ENCODE measurements at regions not wholly inside any gene's neighbourhood (a gene's known extent, or its start where the extent isn't known, plus 50 kb on each side); places are given as distances from the start of the nearest gene placed in this dataset.

DNA sequence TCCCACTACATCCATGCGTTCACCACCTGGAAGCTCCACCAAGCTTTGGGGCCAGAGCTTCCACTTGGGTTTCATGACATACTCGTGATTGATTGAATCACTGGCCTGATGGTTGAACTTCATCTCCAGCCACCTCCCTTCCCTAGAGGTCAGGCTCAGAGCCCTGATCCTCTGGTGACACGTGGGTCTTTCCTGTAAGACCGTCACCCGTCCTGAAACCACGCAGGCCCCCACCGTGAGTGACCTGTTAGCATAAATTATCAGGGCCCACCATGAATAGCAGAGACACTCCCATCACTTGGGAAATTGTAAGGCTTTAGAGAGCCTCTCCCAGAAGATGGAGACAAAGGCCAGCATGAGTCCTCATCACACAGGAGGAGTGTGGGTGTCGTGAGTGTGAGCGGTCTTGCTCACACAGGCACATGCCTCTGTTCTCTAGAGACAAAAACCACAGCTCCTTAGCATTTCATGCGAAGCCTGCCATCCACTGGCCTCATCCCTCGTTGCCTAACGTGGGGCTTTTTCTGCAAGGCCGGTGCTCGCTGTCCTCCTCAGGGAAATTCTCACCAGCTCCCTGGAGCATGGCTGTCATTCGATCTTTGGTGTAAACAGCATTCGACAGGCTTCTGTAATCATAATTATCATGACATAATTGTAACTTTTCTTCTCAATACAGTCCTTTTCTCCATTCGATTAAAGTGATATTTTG lies 65.1 kb upstream of the DUSP22 start:
- no peaks in the 10 kb centered on the region for H3K9me3 ChIP-seq
- no peak overlapping the region for H3K27ac ChIP-seq
- ATAC-seq (peak; percentile 29 to 40), DNase-seq (no peak)
- TF ChIP-seq, protein P1, sequence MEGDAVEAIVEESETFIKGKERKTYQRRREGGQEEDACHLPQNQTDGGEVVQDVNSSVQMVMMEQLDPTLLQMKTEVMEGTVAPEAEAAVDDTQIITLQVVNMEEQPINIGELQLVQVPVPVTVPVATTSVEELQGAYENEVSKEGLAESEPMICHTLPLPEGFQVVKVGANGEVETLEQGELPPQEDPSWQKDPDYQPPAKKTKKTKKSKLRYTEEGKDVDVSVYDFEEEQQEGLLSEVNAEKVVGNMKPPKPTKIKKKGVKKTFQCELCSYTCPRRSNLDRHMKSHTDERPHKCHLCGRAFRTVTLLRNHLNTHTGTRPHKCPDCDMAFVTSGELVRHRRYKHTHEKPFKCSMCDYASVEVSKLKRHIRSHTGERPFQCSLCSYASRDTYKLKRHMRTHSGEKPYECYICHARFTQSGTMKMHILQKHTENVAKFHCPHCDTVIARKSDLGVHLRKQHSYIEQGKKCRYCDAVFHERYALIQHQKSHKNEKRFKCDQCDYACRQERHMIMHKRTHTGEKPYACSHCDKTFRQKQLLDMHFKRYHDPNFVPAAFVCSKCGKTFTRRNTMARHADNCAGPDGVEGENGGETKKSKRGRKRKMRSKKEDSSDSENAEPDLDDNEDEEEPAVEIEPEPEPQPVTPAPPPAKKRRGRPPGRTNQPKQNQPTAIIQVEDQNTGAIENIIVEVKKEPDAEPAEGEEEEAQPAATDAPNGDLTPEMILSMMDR (IDR thresholded peaks at IDR 0.05): no peak
- peaks cover 8% of the 10 kb centered on the region for H3K4me1 ChIP-seq
- no peaks in the 10 kb centered on the region for H3K27me3 ChIP-seq (ENCODE audit: low read depth)
- intact Hi-C loops (cut with DNase I): no loop called here
- no peaks in the 10 kb centered on the region for H3K36me3 ChIP-seq
- no peak overlapping the region for H3K4me3 ChIP-seq

DNA sequence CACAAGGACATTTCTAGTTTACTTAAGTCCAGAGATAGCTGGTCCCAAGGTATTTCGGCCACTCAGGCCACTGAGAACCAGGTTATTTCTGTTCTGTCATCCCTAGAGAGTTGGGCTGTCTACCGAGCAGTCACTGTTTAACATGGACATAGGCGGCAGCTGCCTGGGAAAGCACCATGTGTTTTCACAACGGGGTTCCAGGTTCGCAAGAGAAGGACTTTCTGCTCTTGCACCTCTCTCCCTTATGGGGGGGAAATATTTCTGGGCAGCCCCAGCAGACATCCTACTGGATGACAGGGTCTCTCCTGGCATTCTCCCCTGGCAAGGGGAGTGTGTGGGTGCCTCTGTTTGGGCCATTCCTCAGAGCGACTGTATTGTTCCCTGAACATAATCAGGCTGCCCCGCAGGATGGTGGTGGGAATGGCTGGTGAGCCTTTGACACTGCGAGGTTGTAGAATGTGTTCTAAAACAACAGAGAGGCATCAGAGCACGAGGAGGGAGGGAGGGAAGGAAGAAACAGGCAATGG lies 64.4 kb upstream of the DUSP22 start:
- DNase-seq: no peak
- H3K4me1 ChIP-seq: peaks cover 8% of the 10 kb centered on the region
- intact Hi-C loops (cut with DNase I): no loop called here
- TF ChIP-seq, protein P1 (IDR thresholded peaks at IDR 0.05): no peak
- no peaks in the 10 kb centered on the region for H3K27me3 ChIP-seq (ENCODE audit: low read depth)
- H3K27ac ChIP-seq: no peak overlapping the region
- H3K36me3 ChIP-seq: no peaks in the 10 kb centered on the region
- H3K9me3 ChIP-seq: no peaks in the 10 kb centered on the region
- H3K4me3 ChIP-seq: no peak overlapping the region
- ATAC-seq: no peak

DNA sequence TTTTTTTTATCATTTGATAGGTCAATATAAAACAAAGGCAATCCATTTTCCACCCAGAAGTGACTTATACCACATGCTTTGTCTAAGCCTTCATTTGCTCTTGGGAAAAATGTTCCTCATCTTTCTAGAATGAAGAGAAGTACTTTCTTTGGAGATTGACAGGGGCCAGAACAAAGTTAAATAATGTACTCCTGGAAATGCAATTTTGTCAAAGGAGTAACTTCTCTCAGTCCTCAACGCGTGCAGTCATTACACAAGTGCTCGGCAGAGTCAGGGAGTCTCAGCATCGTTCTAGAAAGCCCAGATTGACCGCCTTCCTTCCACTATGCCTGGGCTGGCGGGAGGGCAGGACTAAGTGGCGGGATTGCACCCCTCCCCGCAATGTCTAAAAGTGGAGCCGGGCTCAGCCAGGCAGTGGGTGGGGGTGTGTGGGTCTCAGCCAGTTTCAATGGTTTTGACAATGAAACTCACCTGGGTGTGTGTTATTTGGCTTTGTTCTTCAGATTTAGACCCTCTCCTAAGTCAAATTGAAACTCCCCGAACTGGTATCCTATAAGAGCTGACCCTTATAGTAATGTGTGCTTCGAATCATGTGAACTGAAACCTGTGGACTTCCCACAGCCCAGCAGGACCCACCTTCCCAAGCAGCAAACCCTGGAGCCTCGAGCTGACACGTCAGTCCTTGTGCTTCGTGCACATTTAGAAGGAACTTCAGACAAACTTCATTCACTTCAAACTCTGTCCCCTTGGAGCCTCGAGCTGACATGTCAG lies 63.2 kb upstream of the DUSP22 start:
- ATAC-seq: no peak
- Histone ChIP-seq H3K27me3 (ENCODE audit: low read depth) (no peaks in the 10 kb centered on the region), H3K36me3 (no peaks in the 10 kb centered on the region), H3K4me3 (no peak overlapping the region), H3K4me1 (peaks cover 8% of the 10 kb centered on the region), H3K9me3 (no peaks in the 10 kb centered on the region), H3K27ac (no peak overlapping the region)
- intact Hi-C loops (cut with DNase I): no loop called here
- DNase-seq: no peak
- TF ChIP-seq, protein P1 (IDR thresholded peaks at IDR 0.05): no peak

DNA sequence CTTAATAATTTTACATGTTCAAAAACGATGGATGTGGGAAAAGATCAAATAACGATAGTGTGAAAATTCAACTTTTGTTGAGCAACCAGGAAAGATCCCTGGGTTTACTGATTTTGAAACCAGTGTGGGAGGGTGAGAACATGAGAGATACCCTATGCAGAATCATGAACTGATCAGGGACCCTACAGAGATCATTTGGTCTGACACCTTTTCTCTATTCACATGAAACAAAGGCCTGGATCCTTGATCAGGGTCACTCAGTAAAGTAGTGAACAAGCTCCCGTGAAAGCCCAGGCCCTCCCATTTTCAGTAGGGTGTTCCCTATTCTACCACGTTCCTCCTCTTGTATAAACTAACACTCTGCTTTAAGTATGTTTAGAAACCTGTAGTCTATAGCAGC lies 60.5 kb upstream of the DUSP22 start:
- Histone ChIP-seq H3K27me3 (ENCODE audit: low read depth) (no peaks in the 10 kb centered on the region), H3K4me3 (no peak overlapping the region), H3K27ac (no peak overlapping the region), H3K36me3 (no peaks in the 10 kb centered on the region), H3K9me3 (no peaks in the 10 kb centered on the region), H3K4me1 (peaks cover 11% of the 10 kb centered on the region)
- DNase-seq (no peak), ATAC-seq (no peak)
- intact Hi-C loops (cut with DNase I): no loop called here
- TF ChIP-seq, protein P1 (IDR thresholded peaks at IDR 0.05): no peak

DNA sequence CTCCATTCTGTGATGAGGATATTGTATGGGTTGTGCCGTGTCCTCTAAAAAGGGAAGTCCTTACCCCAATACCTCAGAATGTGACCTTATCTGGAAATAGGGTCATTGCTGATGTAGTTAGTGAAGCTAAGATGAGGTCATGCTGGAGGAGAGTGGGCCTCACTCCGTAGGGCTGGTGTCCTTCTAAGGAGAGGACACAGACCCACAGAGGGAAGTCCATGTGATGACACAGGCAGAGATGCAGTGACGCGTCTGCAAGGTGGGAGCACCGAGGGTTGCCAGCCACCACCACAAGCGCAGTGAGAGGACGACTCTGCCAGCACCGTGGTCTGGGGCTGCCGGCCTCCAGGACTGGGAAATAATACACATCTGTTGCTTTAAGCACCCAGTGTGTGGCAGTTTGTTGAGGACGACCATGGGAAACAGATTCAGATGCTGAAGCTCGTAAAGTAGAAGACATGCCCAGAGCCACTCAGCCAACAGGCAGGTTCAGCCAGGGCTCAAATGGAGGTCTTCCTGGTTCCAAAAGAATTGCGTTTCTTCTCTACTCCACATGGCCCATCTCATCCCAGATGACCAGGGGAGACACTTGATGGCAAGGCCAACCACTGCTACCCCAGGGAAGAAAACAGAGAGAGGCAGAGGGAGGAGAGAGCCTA lies 59.2 kb upstream of the DUSP22 start:
- TF ChIP-seq, protein P1 (IDR thresholded peaks at IDR 0.05): no peak
- DNase-seq: no peak
- Histone ChIP-seq H3K36me3 (no peaks in the 10 kb centered on the region), H3K27me3 (ENCODE audit: low read depth) (no peaks in the 10 kb centered on the region), H3K9me3 (no peaks in the 10 kb centered on the region), H3K4me1 (peaks cover 11% of the 10 kb centered on the region), H3K27ac (no peak overlapping the region), H3K4me3 (no peak overlapping the region)
- intact Hi-C loops (cut with DNase I): no loop called here
- no peak for ATAC-seq

Data from lower lobe of right lung (tissue), 2 donors.